Stimulated activated naive B cell treated with anti-CD40 and anti-IgM and Interleukin-4, amounts not matched to agents 10 μg/mL and 1 μg/mL and 100 μg/mL, for 72 hours (primary cell): ENCODE measurements at regions not wholly inside any gene's neighbourhood (a gene's known extent, or its start where the extent isn't known, plus 50 kb on each side); places are given as distances from the start of the nearest gene placed in this dataset.
A peak's percentile ranks its signal among the peaks of the same experiment; 100 is the strongest.

Experiments used
- ATAC-seq, 2 donors: fragments of 150-1000 bp; cut with Tn5 transposase; replicated peaks; 2 replicates each; pipeline ENCODE4 v1.10.0; 2021; ENCODE audit warnings: moderate library complexity in 1 of 2
- DNase-seq: peaks from one replicate; pipeline ENCODE4 v3.0.0; 2021
- H3K27ac Mint-ChIP-seq: one replicate; pipeline ENCODE4 v1.8.0; 2022; ENCODE audit warnings: mild to moderate bottlenecking, mixed read lengths
- H3K27me3 Mint-ChIP-seq, 2 donors: one replicate each; pipeline ENCODE4 v1.8.0; 2022; ENCODE audit warnings: mixed read lengths in 2 of 2
- H3K36me3 Mint-ChIP-seq, 2 donors: one replicate each; pipeline ENCODE4 v1.8.0; 2022; ENCODE audit warnings: mixed read lengths in 2 of 2, mild to moderate bottlenecking in 1 of 2
- H3K4me1 Mint-ChIP-seq, 2 donors: one replicate each; pipeline ENCODE4 v1.8.0; 2022; ENCODE audit warnings: mixed read lengths in 2 of 2, mild to moderate bottlenecking in 1 of 2
- H3K4me3 Mint-ChIP-seq, 2 donors: one replicate each; pipeline ENCODE4 v1.8.0; 2022; ENCODE audit warnings: mild to moderate bottlenecking in 2 of 2, mixed read lengths in 2 of 2, moderate library complexity in 1 of 2
- H3K9me3 Mint-ChIP-seq, 2 donors: one replicate each; pipeline ENCODE4 v1.8.0; 2022; ENCODE audit warnings: mixed read lengths in 2 of 2, mild to moderate bottlenecking in 1 of 2

- peaks cover 0 to 1% of the 10 kb centered on the region in 2 donors for H3K9me3 Mint-ChIP-seq
- no peak for ATAC-seq
- no peak for DNase-seq
- no peaks in the 10 kb centered on the region for H3K36me3 Mint-ChIP-seq
- no peak overlapping the region for H3K27ac Mint-ChIP-seq
- H3K27me3 Mint-ChIP-seq = peaks cover 0 to 6% of the 10 kb centered on the region in 2 donors
- no peaks in the 10 kb centered on the region for H3K4me1 Mint-ChIP-seq
- H3K4me3 Mint-ChIP-seq = no peak overlapping the region
Measured at GRCh38 chr13:79096099-79096498, 310.0 kb downstream of the RBM26 start.

GRCh38 chr13:79090552-79091124 is 315.4 kb downstream of the RBM26 start:
- no peak for ATAC-seq
- Mint-ChIP-seq H3K9me3 (peaks cover 0 to 1% of the 10 kb centered on the region in 2 donors), H3K27ac (no peak overlapping the region), H3K4me1 (peaks cover 0 to 1% of the 10 kb centered on the region in 2 donors), H3K27me3 (peaks cover 8 to 9% of the 10 kb centered on the region in 2 donors), H3K36me3 (no peaks in the 10 kb centered on the region), H3K4me3 (no peak overlapping the region)
- no peak for DNase-seq

GRCh38 chr13:79084802-79085424 is 321.1 kb downstream of the RBM26 start:
- DNase-seq = no peak
- no peak for ATAC-seq
- no peaks in the 10 kb centered on the region for H3K9me3 Mint-ChIP-seq
- no peaks in the 10 kb centered on the region for H3K36me3 Mint-ChIP-seq
- H3K27me3 Mint-ChIP-seq = peaks cover 3 to 4% of the 10 kb centered on the region in 2 donors
- no peak overlapping the region for H3K27ac Mint-ChIP-seq
- no peak overlapping the region for H3K4me3 Mint-ChIP-seq
- peaks cover 0 to 1% of the 10 kb centered on the region in 2 donors for H3K4me1 Mint-ChIP-seq

- Mint-ChIP-seq H3K27me3 (peaks cover 0 to 11% of the 10 kb centered on the region in 2 donors), H3K36me3 (no peaks in the 10 kb centered on the region), H3K27ac (no peak overlapping the region), H3K4me1 (peaks cover 0 to 2% of the 10 kb centered on the region in 2 donors), H3K9me3 (peaks cover 0 to 10% of the 10 kb centered on the region in 2 donors), H3K4me3 (no peak overlapping the region)
- DNase-seq (no peak), ATAC-seq (no peak)
Measured at GRCh38 chr13:79081942-79082341, 324.1 kb downstream of the RBM26 start.

- peaks cover 0 to 18% of the 10 kb centered on the region in 2 donors for H3K27me3 Mint-ChIP-seq
- H3K4me1 Mint-ChIP-seq = peaks cover 0 to 2% of the 10 kb centered on the region in 2 donors
- DNase-seq = no peak
Measured at GRCh38 chr13:79079351-79079839, 326.7 kb downstream of the RBM26 start.

GRCh38 chr13:79075703-79076102 is 330.4 kb downstream of the RBM26 start:
- peaks cover 4 to 24% of the 10 kb centered on the region in 2 donors for H3K27me3 Mint-ChIP-seq
- ATAC-seq (no peak), DNase-seq (no peak)
- no peak overlapping the region for H3K27ac Mint-ChIP-seq
- peaks cover 2 to 3% of the 10 kb centered on the region in 2 donors for H3K4me1 Mint-ChIP-seq
- no peaks in the 10 kb centered on the region for H3K36me3 Mint-ChIP-seq
- H3K9me3 Mint-ChIP-seq = peaks cover 4 to 13% of the 10 kb centered on the region in 2 donors
- H3K4me3 Mint-ChIP-seq = no peak overlapping the region

More at GRCh38 chr13:79079351-79079839, 326.7 kb downstream of the RBM26 start:
- H3K36me3 Mint-ChIP-seq = no peaks in the 10 kb centered on the region
- no peak overlapping the region for H3K4me3 Mint-ChIP-seq
- ATAC-seq = no peak
- H3K9me3 Mint-ChIP-seq = peaks cover 0 to 10% of the 10 kb centered on the region in 2 donors
- no peak overlapping the region for H3K27ac Mint-ChIP-seq

GRCh38 chr13:79070343-79070974 is 335.6 kb downstream of the RBM26 start:
- no peak overlapping the region for H3K4me3 Mint-ChIP-seq
- ATAC-seq (peak; percentile 42 to 44), DNase-seq (no peak)
- H3K27me3 Mint-ChIP-seq = peaks cover 4 to 15% of the 10 kb centered on the region in 2 donors
- no peak overlapping the region for H3K27ac Mint-ChIP-seq
- no peaks in the 10 kb centered on the region for H3K36me3 Mint-ChIP-seq
- H3K4me1 Mint-ChIP-seq = peaks cover 8 to 13% of the 10 kb centered on the region in 2 donors
- peaks cover 3 to 4% of the 10 kb centered on the region in 2 donors for H3K9me3 Mint-ChIP-seq

- Mint-ChIP-seq H3K36me3 (no peaks in the 10 kb centered on the region), H3K4me1 (no peaks in the 10 kb centered on the region), H3K9me3 (no peaks in the 10 kb centered on the region), H3K4me3 (no peak overlapping the region), H3K27me3 (peaks cover 10 to 21% of the 10 kb centered on the region in 2 donors), H3K27ac (peak overlapping the region; percentile 11)
- ATAC-seq = no peak
- no peak for DNase-seq
Measured at GRCh38 chr13:79062291-79062690, 343.8 kb downstream of the RBM26 start.

- no peak for DNase-seq
- no peaks in the 10 kb centered on the region for H3K4me1 Mint-ChIP-seq
- no peaks in the 10 kb centered on the region for H3K36me3 Mint-ChIP-seq
- H3K9me3 Mint-ChIP-seq = no peaks in the 10 kb centered on the region
- no peak for ATAC-seq
- no peak overlapping the region for H3K4me3 Mint-ChIP-seq
- no peak overlapping the region for H3K27ac Mint-ChIP-seq
- H3K27me3 Mint-ChIP-seq = peaks cover 10 to 12% of the 10 kb centered on the region in 2 donors
Measured at GRCh38 chr13:79060216-79060615, 345.8 kb downstream of the RBM26 start.

- Mint-ChIP-seq H3K36me3 (no peaks in the 10 kb centered on the region), H3K9me3 (no peaks in the 10 kb centered on the region), H3K4me3 (no peak overlapping the region), H3K27me3 (no peaks in the 10 kb centered on the region), H3K4me1 (no peaks in the 10 kb centered on the region), H3K27ac (no peak overlapping the region)
- ATAC-seq (no peak), DNase-seq (no peak)
Measured at GRCh38 chr13:79056706-79057105, 349.3 kb downstream of the RBM26 start.

GRCh38 chr13:79051472-79051871 is 354.6 kb downstream of the RBM26 start:
- Mint-ChIP-seq H3K9me3 (no peaks in the 10 kb centered on the region), H3K27me3 (peaks cover 0 to 8% of the 10 kb centered on the region in 2 donors), H3K36me3 (no peaks in the 10 kb centered on the region), H3K27ac (no peak overlapping the region), H3K4me1 (no peaks in the 10 kb centered on the region), H3K4me3 (no peak overlapping the region)
- ATAC-seq (no peak), DNase-seq (no peak)

- no peak overlapping the region for H3K4me3 Mint-ChIP-seq
- no peak overlapping the region for H3K27ac Mint-ChIP-seq
- no peaks in the 10 kb centered on the region for H3K9me3 Mint-ChIP-seq
- peaks cover 14 to 15% of the 10 kb centered on the region in 2 donors for H3K27me3 Mint-ChIP-seq
- no peaks in the 10 kb centered on the region for H3K4me1 Mint-ChIP-seq
- H3K36me3 Mint-ChIP-seq = no peaks in the 10 kb centered on the region
- DNase-seq = no peak
- ATAC-seq = no peak
Measured at GRCh38 chr13:79044415-79044814, 361.6 kb downstream of the RBM26 start.

- H3K27me3 Mint-ChIP-seq = peaks cover 14 to 15% of the 10 kb centered on the region in 2 donors
- H3K4me3 Mint-ChIP-seq = no peak overlapping the region
- H3K36me3 Mint-ChIP-seq = no peaks in the 10 kb centered on the region
- ATAC-seq (no peak), DNase-seq (no peak)
- no peak overlapping the region for H3K27ac Mint-ChIP-seq
- no peaks in the 10 kb centered on the region for H3K4me1 Mint-ChIP-seq
- H3K9me3 Mint-ChIP-seq = no peaks in the 10 kb centered on the region
Measured at GRCh38 chr13:79043208-79043607, 362.8 kb downstream of the RBM26 start.

GRCh38 chr13:79037197-79037596 is 368.9 kb downstream of the RBM26 start:
- H3K27me3 Mint-ChIP-seq = peaks cover 20 to 21% of the 10 kb centered on the region in 2 donors
- no peak for DNase-seq
- no peak overlapping the region for H3K27ac Mint-ChIP-seq

GRCh38 chr13:79034341-79034740 is 371.7 kb downstream of the RBM26 start:
- H3K27ac Mint-ChIP-seq = no peak overlapping the region
- H3K4me3 Mint-ChIP-seq = no peak overlapping the region
- no peak for DNase-seq
- no peak for ATAC-seq
- no peaks in the 10 kb centered on the region for H3K9me3 Mint-ChIP-seq
- H3K36me3 Mint-ChIP-seq = no peaks in the 10 kb centered on the region
- peaks cover 18 to 20% of the 10 kb centered on the region in 2 donors for H3K27me3 Mint-ChIP-seq
- H3K4me1 Mint-ChIP-seq = no peaks in the 10 kb centered on the region

More at GRCh38 chr13:79037197-79037596, 368.9 kb downstream of the RBM26 start:
- H3K4me3 Mint-ChIP-seq = no peak overlapping the region
- no peaks in the 10 kb centered on the region for H3K4me1 Mint-ChIP-seq
- no peaks in the 10 kb centered on the region for H3K36me3 Mint-ChIP-seq
- ATAC-seq = no peak
- no peaks in the 10 kb centered on the region for H3K9me3 Mint-ChIP-seq
